Dedifferentiated amniotic fluid mesenchymal stem cell (primary cell): ENCODE measurements at regions not wholly inside any gene's neighbourhood (a gene's known extent, or its start where the extent isn't known, plus 50 kb on each side); places are given as distances from the start of the nearest gene placed in this dataset.
"Not testable (repeated sequence)": the region's sequence is repeated elsewhere in the genome, so short reads cannot be mapped to it uniquely, and the experiment has no call there.

Experiments used
- DNase-seq: peaks from one replicate; pipeline ENCODE4 v3.0.0-alpha.2; 2016; ENCODE audit errors: extremely low spot score

DNA sequence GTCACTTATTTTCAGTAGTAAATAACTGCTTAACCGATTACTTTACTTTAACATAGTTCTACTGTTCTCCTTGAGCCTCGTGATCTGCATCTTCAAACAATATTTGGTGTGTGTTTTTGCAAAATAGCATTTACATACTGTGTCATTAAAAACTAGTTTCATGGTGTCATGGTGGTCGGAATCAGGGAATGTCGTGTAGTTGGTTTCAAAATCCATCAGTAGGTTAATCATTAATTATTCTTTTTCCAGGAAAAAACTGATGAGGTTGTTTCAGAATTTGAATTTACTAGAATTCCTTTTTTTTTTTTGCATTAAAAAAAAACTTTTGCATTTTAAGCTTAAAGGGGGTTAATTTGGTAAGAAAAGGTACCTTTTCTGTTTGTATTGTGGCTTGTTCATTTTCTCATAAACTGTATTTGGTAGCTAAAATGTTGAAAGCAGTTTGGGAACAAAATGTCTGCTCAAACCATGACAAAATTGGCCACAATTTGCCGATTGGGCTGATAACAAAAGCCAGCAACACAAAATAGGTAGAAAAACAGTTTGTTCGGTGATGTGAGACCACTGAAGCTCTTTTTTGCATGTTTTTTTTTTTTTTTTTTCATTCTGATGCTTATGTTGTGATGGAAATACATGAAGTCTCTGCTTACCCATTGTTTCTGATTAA is 234.9 kb upstream of the PLGLB2 start:
- not testable (repeated sequence) for DNase-seq

DNA sequence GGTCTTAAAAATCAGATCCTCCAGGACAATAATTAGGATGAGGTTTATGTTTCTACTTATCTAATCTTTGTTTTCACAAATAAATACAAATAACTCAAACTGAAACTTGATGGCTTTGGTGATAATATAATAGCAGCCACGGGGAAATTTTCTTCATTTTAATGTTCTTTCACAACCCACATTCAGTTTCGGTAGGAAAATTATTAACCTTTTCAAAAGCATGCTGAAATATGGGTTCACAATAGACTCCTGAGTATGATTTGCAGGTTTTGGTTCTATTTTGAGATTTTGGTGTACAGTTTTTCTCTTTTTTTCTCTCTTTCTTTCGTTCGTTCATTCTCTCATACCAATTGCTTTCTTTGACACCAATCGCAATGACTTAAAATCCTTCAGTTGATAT is 233.9 kb upstream of the PLGLB2 start:
- DNase-seq = not testable (repeated sequence)

- DNase-seq = not testable (repeated sequence)
These were observed 233.4 kb upstream of the PLGLB2 start for GRCh38 chr2:87514515-87514914.

DNA sequence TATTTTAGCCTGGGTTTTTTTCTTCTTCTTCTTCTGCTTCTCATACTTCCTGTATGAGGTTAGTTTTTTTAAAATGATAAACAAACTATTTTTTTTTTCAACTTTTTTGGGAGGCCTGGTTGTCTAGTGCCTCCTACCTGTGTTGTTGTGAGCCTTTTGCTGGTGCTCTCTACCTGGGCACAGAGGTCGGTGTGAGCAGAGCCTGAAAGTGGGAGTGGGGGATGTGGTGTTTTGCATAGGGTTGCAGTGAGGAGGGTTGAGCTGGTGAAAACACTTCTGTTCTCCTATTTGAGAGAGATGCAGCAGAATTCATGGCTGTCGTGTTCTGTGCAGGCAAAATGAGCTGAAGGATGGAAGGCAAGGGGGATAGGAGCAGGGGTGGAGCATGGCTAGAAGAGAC is 232.7 kb upstream of the PLGLB2 start:
- not testable (repeated sequence) for DNase-seq

- not testable (repeated sequence) for DNase-seq
These were observed 232.0 kb upstream of the PLGLB2 start for GRCh38 chr2:87515875-87516274.

DNA sequence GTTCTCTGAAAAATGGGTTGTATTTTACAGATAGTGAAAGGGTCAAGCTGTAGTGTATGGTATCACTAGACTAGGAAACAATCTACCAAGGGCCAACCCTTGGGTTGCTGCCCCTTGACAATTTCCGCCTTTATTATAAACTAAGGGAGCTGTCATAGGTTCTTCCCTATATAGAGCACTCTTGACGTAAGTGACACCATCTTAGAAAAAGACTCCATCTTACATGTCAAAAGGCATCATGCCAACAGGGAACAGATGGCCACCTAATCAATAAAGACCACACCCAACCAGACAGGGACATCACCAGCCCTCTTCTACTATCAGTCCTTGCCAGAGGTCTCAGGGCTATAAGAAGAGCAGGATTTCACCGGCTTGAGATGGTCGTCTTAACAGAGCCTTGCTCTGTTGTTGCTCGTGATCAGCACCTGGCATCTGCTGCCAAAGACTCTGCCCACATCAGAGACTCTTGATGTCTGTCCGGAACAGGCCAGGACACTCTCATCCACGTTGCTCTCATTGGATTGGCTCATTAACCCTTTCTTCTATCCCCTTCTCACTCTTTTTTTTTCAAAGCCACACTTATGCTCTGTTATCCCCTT is 231.4 kb upstream of the PLGLB2 start:
- DNase-seq = not testable (repeated sequence)

- DNase-seq = not testable (repeated sequence)
These were observed 230.4 kb upstream of the PLGLB2 start for GRCh38 chr2:87517438-87517837.

GRCh38 chr2:87518066-87518465 is 229.8 kb upstream of the PLGLB2 start:
- not testable (repeated sequence) for DNase-seq

DNA sequence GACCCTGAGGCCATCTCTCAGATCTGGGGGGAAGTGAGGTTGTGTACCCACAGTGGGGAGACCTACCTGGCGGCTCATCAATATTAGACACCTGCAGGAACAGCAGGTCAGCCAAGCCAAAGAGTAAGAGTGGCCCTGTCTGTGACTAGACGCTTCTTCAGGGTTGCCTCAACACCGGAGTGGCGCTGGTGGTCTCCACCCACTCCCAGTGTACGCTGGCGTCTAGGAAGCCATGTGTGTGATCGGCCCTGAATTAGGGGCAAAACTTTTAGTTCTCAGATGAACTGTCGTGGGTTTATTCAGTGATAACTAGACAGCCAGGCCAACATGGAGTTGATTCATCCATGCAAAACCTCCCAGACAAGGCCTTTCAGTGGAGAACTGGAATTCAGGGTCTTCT is 229.3 kb upstream of the PLGLB2 start:
- not testable (repeated sequence) for DNase-seq

GRCh38 chr2:87519158-87520011 is 228.5 kb upstream of the PLGLB2 start:
- DNase-seq = not testable (repeated sequence)

DNA sequence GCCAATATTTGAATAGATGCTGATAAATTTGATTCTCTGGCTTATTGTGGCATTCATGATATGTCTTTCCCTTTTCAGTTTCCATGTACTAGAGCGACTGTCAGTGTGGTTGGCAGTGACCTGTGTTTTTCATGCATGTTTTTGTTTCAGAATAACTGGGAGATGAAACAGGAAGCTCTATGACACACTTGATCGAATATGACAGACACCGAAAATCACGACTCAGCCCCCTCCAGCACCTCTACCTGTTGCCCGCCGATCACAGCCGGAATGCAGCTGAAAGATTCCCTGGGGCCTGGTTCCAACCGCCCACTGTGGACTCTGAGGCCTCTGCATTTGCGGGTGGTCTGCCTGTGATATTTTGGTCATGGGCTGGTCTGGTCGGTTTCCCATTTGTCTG is 226.8 kb upstream of the PLGLB2 start:
- not testable (repeated sequence) for DNase-seq

- DNase-seq = not testable (repeated sequence)
These were observed 226.4 kb upstream of the PLGLB2 start for GRCh38 chr2:87521489-87521888.

- DNase-seq = not testable (repeated sequence)
These were observed 223.2 kb upstream of the PLGLB2 start for GRCh38 chr2:87524619-87525188.

- not testable (repeated sequence) for DNase-seq
These were observed 222.3 kb upstream of the PLGLB2 start for GRCh38 chr2:87525497-87525991.

- not testable (repeated sequence) for DNase-seq
These were observed 221.6 kb upstream of the PLGLB2 start for GRCh38 chr2:87526258-87526657.

- DNase-seq = not testable (repeated sequence)
These were observed 215.7 kb upstream of the PLGLB2 start for GRCh38 chr2:87531968-87532715.

GRCh38 chr2:87533390-87534272 is 214.3 kb upstream of the PLGLB2 start:
- DNase-seq = not testable (repeated sequence)

DNA sequence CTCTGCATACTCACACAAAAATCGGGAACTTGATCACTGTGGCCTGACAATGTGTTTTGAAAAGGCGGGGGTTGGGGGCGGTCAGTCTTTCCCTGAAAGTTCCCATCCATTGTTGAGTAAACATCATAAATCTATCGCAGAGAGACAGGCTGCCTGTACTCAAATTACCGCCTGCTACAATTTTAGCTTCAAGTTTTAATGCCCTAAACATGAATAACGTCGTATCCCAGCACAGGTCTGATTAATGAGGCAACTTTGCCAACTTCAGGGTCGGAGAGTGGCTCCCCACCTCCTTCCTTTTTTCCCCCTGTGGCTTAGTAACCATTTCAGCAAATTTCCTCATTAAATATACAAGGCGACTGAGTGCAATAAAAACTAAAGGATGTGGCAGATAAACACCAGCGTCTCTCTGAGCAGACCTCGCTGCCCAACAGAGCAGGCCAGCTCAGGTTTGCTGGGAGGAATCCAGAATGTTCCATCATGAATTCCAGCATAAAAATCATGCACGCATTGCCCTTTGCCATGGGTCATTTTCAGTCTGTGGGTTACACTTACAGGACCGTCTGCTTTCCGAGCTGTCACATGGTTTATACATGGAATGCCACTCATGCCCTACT is 213.5 kb upstream of the PLGLB2 start:
- not testable (repeated sequence) for DNase-seq

GRCh38 chr2:87536427-87536826 is 211.5 kb upstream of the PLGLB2 start:
- not testable (repeated sequence) for DNase-seq

DNA sequence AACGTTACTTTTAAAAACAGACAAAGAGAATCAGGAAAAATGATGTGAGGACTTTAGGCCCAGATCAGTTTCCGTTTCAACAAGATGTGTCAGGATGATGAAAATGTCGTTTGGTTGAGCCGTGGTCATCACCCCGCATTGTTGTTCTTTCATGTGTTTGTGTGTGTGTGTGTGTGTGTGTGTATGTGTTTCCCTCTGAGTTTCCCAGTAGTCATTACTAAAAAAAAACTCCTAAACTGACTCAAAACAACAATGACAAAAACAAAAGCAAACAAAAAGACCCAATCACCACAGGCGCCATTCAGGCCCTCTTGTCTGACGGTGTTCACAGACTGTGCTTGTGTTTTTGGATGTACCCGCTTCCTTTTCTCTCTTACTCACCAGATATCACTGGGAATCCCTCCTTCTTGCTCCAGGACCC is 210.6 kb upstream of the PLGLB2 start:
- not testable (repeated sequence) for DNase-seq
